Heart right ventricle (tissue), 16 donors: ENCODE measurements at regions not wholly inside any gene's neighbourhood (a gene's known extent, or its start where the extent isn't known, plus 50 kb on each side); places are given as distances from the start of the nearest gene placed in this dataset.

Experiments
- ATAC-seq, 8 donors: fragments of 200-7000 bp; cut with Tn5 transposase; one replicate each; pipeline ENCODE4 v1.9.1; 2020; ENCODE audit warnings: mild to moderate bottlenecking in 8 of 8, moderate library complexity in 8 of 8, moderate number of reproducible peaks in 1 of 8
- DNase-seq, 2 donors: peaks; one replicate each; pipeline ENCODE4 v3.0.0-alpha.2; 2020
- H3K27ac ChIP-seq, 10 donors: fragments of 200-600 bp; sonication (generic) in 2 of 10; one replicate each; pipeline versions ENCODE4 v1.5.0 to v1.8.0; 2020 to 2022; ENCODE audit warnings: mild to moderate bottlenecking in 3 of 10
- H3K27me3 ChIP-seq, 7 donors: fragments of 200-600 bp; one replicate each; pipeline ENCODE4 v1.8.0; 2021 to 2022; ENCODE audit warnings: mild to moderate bottlenecking in 2 of 7
- H3K36me3 ChIP-seq, 9 donors: fragments of 200-600 bp; sonication (generic) in 1 of 9; one replicate each; pipeline versions ENCODE4 v1.5.0 to v1.8.0; 2020 to 2022; ENCODE audit warnings: mild to moderate bottlenecking in 2 of 9
- H3K4me1 ChIP-seq, 9 donors: fragments of 200-600 bp; sonication (generic) in 1 of 9; one replicate each; pipeline versions ENCODE4 v1.5.0 to v1.8.0; 2020 to 2022; ENCODE audit warnings: mild to moderate bottlenecking in 4 of 9
- H3K4me3 ChIP-seq, 10 donors: fragments of 200-600 bp; sonication (generic) in 2 of 10; one replicate each; pipeline versions ENCODE4 v1.5.0 to v1.8.0; 2020 to 2022; ENCODE audit warnings: mild to moderate bottlenecking in 7 of 10, moderate library complexity in 2 of 10
- H3K9me3 ChIP-seq, 11 donors: fragments of 200-600 bp in 10 of 11; sonication (generic) in 2 of 11; one replicate each; pipeline versions ENCODE4 v1.5.0 to v1.8.0; 2013 to 2022; ENCODE audit warnings: mild to moderate bottlenecking in 2 of 11, control low read depth in 1 of 11, moderate library complexity in 1 of 11
- WGBS, 2 donors: extraction: QIAGEN DNeasy Blood & Tissue Kit; methylation state at CpG; one replicate each; pipeline ENCODE4 v1.1.7; 2013; ENCODE audit warnings: inconsistent platforms in 1 of 2; 5-methylcytosine and 5-hydroxymethylcytosine counted together
- intact Hi-C, 10 donors: fragments of 100-400 bp; cut with DNase I; formaldehyde crosslinking; loops; one replicate each; pipeline versions ENCODE4 v1.11.1 to v1.14.2; 2022
- TF ChIP-seq, protein P1 (sequence below), 9 donors: fragments of 200-600 bp; sonication (generic) in 2 of 9; IDR thresholded peaks; one replicate each; pipeline versions ENCODE4 v1.5.0 to v1.8.0; 2021 to 2022; ENCODE audit warnings: antibody characterized with exemption in 9 of 9, mild to moderate bottlenecking in 5 of 9, moderate library complexity in 1 of 9
- donor health status: Arrhythmogenic right ventricular cardiomyopathy.
- donor health status: ischemic (EF 13 %, LVEDD 7.1; RV severe dilation, severe dysfunction).
- donor health status: healthy with polysubstance abuse.
- donor health status: DM: no; HTN: yes; CAD: no.
- donor health status: DM: no; HTN: no; CAD: no.
- donor health status: ischemic (EF 25% LVEDD 6.9; RV normal size, moderate dysfunction).
- donor health status: ischemic (EF 25% LVEDD 5.7; RV mildly dilated, moderate dysfunction).
- donor health status: healthy.
- donor health status: DM: yes; HTN: yes; CAD: no.
- donor health status: Ischemic cardiomyopathy.
- donor health status: ischemic (EF 35%, LVEDD 5.7; RV mildly dilated, moderate dysfunction).
- donor health status: nonischemic (EF 11% LVEDD 7.7; RV severe dilation, severe dysfunction).
- donor health status: DM: yes; HTN: yes; CAD: no.
- donor health status: PGD.
- donor health status: ischemic (EF 29% LVEDD 5.4; RV normal size, mild dysfunction).
- donor health status: nonischemic (EF 23%, LVEDD 6.1; RV moderate dilation, normal function).

DNA sequence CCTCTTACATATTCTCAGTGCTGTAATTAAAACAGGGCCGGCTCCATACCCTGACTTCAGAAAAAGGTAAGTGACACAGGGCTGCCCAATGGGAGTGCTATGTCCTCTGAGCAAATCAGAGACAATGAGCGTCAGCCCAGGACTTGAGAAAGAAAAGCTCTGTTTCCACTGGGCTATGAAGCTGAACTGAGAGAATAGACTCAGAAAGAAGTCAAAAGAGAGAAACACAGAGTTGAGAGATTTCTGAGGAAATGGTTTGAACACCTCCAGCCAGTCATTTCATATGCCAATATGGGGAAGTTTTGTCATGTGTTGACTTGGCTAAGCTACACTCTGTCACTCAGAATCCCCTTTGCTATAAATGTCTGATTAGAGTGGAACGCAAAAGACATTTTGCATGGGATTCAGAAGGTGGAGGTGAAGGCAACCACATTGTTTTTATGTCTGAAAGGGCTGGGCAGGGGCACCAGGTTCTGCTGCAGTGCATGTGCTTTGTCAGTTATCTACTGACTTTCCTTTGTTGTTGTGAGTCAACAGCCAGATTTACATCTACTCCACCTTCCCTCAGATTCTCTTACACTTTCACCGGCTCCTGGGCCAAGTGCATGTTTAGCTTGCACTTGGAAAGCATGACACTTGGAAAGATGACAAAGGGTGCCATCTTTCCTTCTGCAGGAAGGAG is 313.3 kb downstream of the DUSP6 start:
- no peak overlapping the region for H3K27ac ChIP-seq
- intact Hi-C loops = no loop called here
- no peaks in the 10 kb centered on the region for H3K9me3 ChIP-seq
- no peaks in the 10 kb centered on the region for H3K36me3 ChIP-seq
- WGBS, 2 donors = 88 to 93% methylated on average over 4 of the region's 4 CpGs
- peaks cover 0 to 6% (median 0%) of the 10 kb centered on the region in 7 donors for H3K27me3 ChIP-seq
- DNase-seq (no peak), ATAC-seq (no peak)
- H3K4me1 ChIP-seq = peaks cover 0 to 13% (median 0%) of the 10 kb centered on the region in 9 donors
- TF ChIP-seq, protein P1, sequence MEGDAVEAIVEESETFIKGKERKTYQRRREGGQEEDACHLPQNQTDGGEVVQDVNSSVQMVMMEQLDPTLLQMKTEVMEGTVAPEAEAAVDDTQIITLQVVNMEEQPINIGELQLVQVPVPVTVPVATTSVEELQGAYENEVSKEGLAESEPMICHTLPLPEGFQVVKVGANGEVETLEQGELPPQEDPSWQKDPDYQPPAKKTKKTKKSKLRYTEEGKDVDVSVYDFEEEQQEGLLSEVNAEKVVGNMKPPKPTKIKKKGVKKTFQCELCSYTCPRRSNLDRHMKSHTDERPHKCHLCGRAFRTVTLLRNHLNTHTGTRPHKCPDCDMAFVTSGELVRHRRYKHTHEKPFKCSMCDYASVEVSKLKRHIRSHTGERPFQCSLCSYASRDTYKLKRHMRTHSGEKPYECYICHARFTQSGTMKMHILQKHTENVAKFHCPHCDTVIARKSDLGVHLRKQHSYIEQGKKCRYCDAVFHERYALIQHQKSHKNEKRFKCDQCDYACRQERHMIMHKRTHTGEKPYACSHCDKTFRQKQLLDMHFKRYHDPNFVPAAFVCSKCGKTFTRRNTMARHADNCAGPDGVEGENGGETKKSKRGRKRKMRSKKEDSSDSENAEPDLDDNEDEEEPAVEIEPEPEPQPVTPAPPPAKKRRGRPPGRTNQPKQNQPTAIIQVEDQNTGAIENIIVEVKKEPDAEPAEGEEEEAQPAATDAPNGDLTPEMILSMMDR (IDR thresholded peaks at IDR 0.05) = no peak
- no peak overlapping the region for H3K4me3 ChIP-seq

DNA sequence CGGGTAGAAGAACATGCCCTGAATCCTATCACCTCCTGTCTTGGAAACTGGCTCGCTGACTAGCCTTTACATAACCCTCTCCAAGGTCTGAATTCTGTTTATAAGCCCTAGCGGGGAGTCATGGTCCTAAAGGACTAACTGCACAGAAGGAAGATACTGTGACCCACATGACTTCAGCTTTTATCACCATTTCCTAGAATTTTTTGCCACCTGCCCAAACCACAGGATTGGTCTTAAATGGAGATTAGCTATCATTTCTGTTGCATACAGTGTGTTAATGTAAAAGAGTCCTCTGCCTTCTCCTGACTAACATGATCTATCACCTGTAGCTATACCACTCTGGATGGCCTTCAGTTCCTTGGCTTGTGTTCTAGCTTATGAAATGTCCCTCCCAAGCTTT is 319.2 kb downstream of the DUSP6 start:
- TF ChIP-seq, protein P1 (IDR thresholded peaks at IDR 0.05) = no peak
- Histone ChIP-seq H3K27ac (no peak overlapping the region), H3K27me3 (peaks cover 0 to 6% (median 0%) of the 10 kb centered on the region in 7 donors), H3K36me3 (no peaks in the 10 kb centered on the region), H3K9me3 (no peaks in the 10 kb centered on the region), H3K4me3 (no peak overlapping the region), H3K4me1 (no peaks in the 10 kb centered on the region)
- no peak for DNase-seq
- ATAC-seq = no peak
- 89 to 94% methylated on average over 3 of the region's 3 CpGs for WGBS, 2 donors
- intact Hi-C loops = no loop called here

DNA sequence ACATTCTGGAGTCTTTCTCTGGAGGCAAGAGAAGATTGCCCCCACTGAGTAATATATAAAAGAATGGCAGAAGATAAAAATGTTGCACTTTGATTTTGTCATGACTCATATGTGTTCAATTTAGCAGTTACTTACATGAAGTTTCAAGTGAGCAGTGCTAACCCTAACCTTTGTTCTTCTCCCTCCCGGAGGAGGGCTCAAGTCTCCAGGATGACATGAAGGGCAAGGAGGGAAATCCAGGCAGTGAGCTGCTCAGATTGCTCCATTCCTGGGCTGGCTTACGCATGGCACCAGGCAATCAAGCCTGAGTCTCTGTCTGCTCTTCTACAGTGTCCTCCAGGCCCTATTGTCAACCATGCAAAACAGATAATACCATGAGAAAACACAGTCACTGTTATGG is 322.3 kb downstream of the DUSP6 start:
- H3K9me3 ChIP-seq = no peaks in the 10 kb centered on the region
- H3K27me3 ChIP-seq = peaks cover 0 to 5% (median 0%) of the 10 kb centered on the region in 7 donors
- no peaks in the 10 kb centered on the region for H3K4me1 ChIP-seq
- no peak overlapping the region for H3K27ac ChIP-seq
- no peaks in the 10 kb centered on the region for H3K36me3 ChIP-seq
- ATAC-seq = no peak
- DNase-seq = no peak
- 95 to 96% methylated on average over 2 of the region's 2 CpGs for WGBS, 2 donors
- TF ChIP-seq, protein P1 (IDR thresholded peaks at IDR 0.05) = no peak
- intact Hi-C loops = loop anchor here in 1 of 10 donors (10.0 kb wide), 1 partner anchor 495 kb away; the partner anchor contains the start of genes GALNT4 and POC1B
- no peak overlapping the region for H3K4me3 ChIP-seq

DNA sequence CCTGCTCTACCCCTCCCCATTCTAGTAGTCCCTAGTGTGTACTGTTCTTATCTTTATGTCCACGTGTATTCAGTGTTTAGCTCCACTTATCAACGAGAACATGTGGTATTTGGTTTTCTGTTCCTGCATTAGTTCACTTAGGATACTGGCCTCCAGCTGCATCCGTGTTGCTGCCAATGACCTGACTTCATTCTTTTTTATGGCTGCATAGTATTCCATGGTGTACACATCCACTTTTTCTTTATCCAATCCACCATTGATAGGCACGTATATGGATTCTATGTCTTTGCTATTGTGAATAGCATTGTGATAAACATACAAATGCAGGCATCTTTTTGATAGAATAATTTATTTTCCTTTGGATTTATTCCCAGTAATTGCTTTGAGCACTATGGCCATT is 327.7 kb downstream of the DUSP6 start:
- H3K27me3 ChIP-seq = no peaks in the 10 kb centered on the region
- DNase-seq (no peak), ATAC-seq (no peak)
- H3K4me3 ChIP-seq = no peak overlapping the region
- H3K36me3 ChIP-seq = no peaks in the 10 kb centered on the region
- TF ChIP-seq, protein P1 (IDR thresholded peaks at IDR 0.05) = no peak
- WGBS, 2 donors = 82 to 83% methylated on average over 4 of the region's 4 CpGs
- intact Hi-C loops = loop anchor here in 2 of 10 donors (5.0 to 10.0 kb wide), 2 partner anchors 438 to 500 kb away; partner anchors contain the start of genes GALNT4 (in 1 of the 2) and POC1B (in 1 of the 2)
- H3K4me1 ChIP-seq = peaks cover 0 to 4% (median 2%) of the 10 kb centered on the region in 9 donors
- H3K9me3 ChIP-seq = peaks cover 0 to 4% (median 0%) of the 10 kb centered on the region in 11 donors
- no peak overlapping the region for H3K27ac ChIP-seq
